Activated B cell treated with CpG ODN at 0.5 μM for 24 hours (primary cell): ENCODE measurements at regions not wholly inside any gene's neighbourhood (a gene's known extent, or its start where the extent isn't known, plus 50 kb on each side); places are given as distances from the start of the nearest gene placed in this dataset.

Experiments used
- ATAC-seq: fragments of 200-7000 bp; cut with Tn5 transposase; one replicate; pipeline ENCODE4 v1.10.0; 2021; ENCODE audit warnings: low read depth, mild to moderate bottlenecking, moderate library complexity
- CTCF ChIA-PET: fragments of 350-600 bp; sonication (Branson Sonifier 250); formaldehyde crosslinking; loops from one replicate; lab custom pipeline; 2021; ENCODE audit warnings: antibody characterized with exemption; lab: Charles Lee
- POLR2A ChIA-PET: fragments of 350-600 bp; sonication (Branson Sonifier 250); formaldehyde crosslinking; loops from one replicate; lab custom pipeline; 2021; ENCODE audit warnings: antibody characterized with exemption; lab: Charles Lee
- DNase-seq: peaks from one replicate; pipeline ENCODE4 v3.0.0; 2022
- H3K27ac Mint-ChIP-seq: one replicate; pipeline ENCODE4 v1.8.0; 2020; ENCODE audit warnings: mixed read lengths
- H3K27me3 Mint-ChIP-seq: one replicate; pipeline ENCODE4 v1.8.0; 2021; ENCODE audit warnings: mixed read lengths
- H3K36me3 Mint-ChIP-seq: one replicate; pipeline ENCODE4 v1.8.0; 2021; ENCODE audit warnings: low read depth, mixed read lengths
- H3K4me1 Mint-ChIP-seq: one replicate; pipeline ENCODE4 v1.8.0; 2021; ENCODE audit warnings: mixed read lengths
- H3K4me3 Mint-ChIP-seq: one replicate; pipeline ENCODE4 v1.8.0; 2020; ENCODE audit warnings: mild to moderate bottlenecking, mixed read lengths
- H3K9me3 Mint-ChIP-seq: one replicate; pipeline ENCODE4 v1.8.0; 2020; ENCODE audit warnings: mixed read lengths
- CTCF ChIP-seq: fragments of 200-600 bp; IDR thresholded peaks from one replicate; pipeline ENCODE4 v1.8.0; 2022; ENCODE audit warnings: antibody characterized with exemption, mild to moderate bottlenecking
- intact Hi-C: fragments of 100-400 bp; cut with micrococcal nuclease; formaldehyde crosslinking; loops from one replicate; pipeline ENCODE4 v1.15.1; 2024

- H3K27me3 Mint-ChIP-seq, result no peaks in the 10 kb centered on the region
- no peaks in the 10 kb centered on the region for H3K36me3 Mint-ChIP-seq
- TF ChIP-seq CTCF, result no peak
- peaks cover 4% of the 10 kb centered on the region for H3K9me3 Mint-ChIP-seq
- ChIA-PET CTCF (no interaction called here), POLR2A (no interaction called here)
- no peaks in the 10 kb centered on the region for H3K4me1 Mint-ChIP-seq
- H3K4me3 Mint-ChIP-seq, result no peak overlapping the region
- ATAC-seq (no peak), DNase-seq (no peak)
- intact Hi-C loops, result no loop called here
- H3K27ac Mint-ChIP-seq, result no peak overlapping the region
These were observed 840.0 kb downstream of the EPHA3 start for GRCh38 chr3:89947337-89947954.

GRCh38 chr3:89948008-89948407 is 840.6 kb downstream of the EPHA3 start:
- H3K27me3 Mint-ChIP-seq, result no peaks in the 10 kb centered on the region
- ATAC-seq, result no peak
- no peak for TF ChIP-seq CTCF

GRCh38 chr3:89950772-89951171 is 843.4 kb downstream of the EPHA3 start:
- CTCF ChIA-PET, result no interaction called here
- H3K27me3 Mint-ChIP-seq, result no peaks in the 10 kb centered on the region
- H3K4me1 Mint-ChIP-seq, result no peaks in the 10 kb centered on the region
- H3K27ac Mint-ChIP-seq, result no peak overlapping the region
- DNase-seq, result no peak
- POLR2A ChIA-PET, result no interaction called here
- H3K9me3 Mint-ChIP-seq, result peaks cover 5% of the 10 kb centered on the region
- ATAC-seq, result no peak
- TF ChIP-seq CTCF, result no peak
- intact Hi-C loops, result no loop called here
- H3K36me3 Mint-ChIP-seq, result no peaks in the 10 kb centered on the region
- H3K4me3 Mint-ChIP-seq, result no peak overlapping the region

More at GRCh38 chr3:89948008-89948407, 840.6 kb downstream of the EPHA3 start:
- Mint-ChIP-seq H3K9me3 (peaks cover 4% of the 10 kb centered on the region), H3K27ac (no peak overlapping the region), H3K4me1 (no peaks in the 10 kb centered on the region), H3K36me3 (no peaks in the 10 kb centered on the region), H3K4me3 (no peak overlapping the region)
- intact Hi-C loops, result no loop called here
- ChIA-PET CTCF (no interaction called here), POLR2A (no interaction called here)
- no peak for DNase-seq

- DNase-seq (no peak), ATAC-seq (no peak)
- Mint-ChIP-seq H3K36me3 (no peaks in the 10 kb centered on the region), H3K27ac (no peak overlapping the region), H3K4me1 (no peaks in the 10 kb centered on the region), H3K27me3 (no peaks in the 10 kb centered on the region), H3K4me3 (no peak overlapping the region), H3K9me3 (peaks cover 3% of the 10 kb centered on the region)
- ChIA-PET POLR2A (no interaction called here), CTCF (no interaction called here)
- intact Hi-C loops, result no loop called here
- no peak for TF ChIP-seq CTCF
These were observed 846.7 kb downstream of the EPHA3 start for GRCh38 chr3:89954137-89954536.

- Mint-ChIP-seq H3K27ac (no peak overlapping the region), H3K4me3 (no peak overlapping the region), H3K36me3 (no peaks in the 10 kb centered on the region), H3K27me3 (no peaks in the 10 kb centered on the region), H3K9me3 (peaks cover 3% of the 10 kb centered on the region), H3K4me1 (no peaks in the 10 kb centered on the region)
- intact Hi-C loops, result no loop called here
- ChIA-PET POLR2A (no interaction called here), CTCF (no interaction called here)
- DNase-seq (no peak), ATAC-seq (no peak)
- no peak for TF ChIP-seq CTCF
These were observed 847.7 kb downstream of the EPHA3 start for GRCh38 chr3:89955156-89955555.
